ENCODE measurements at regions not wholly inside any gene's neighbourhood (a gene's known extent, or its start where the extent isn't known, plus 50 kb on each side); places are given as distances from the start of the nearest gene placed in this dataset.
A peak's percentile ranks its signal among the peaks of the same experiment; 100 is the strongest.

- ChIA-PET CTCF (interaction anchor here (0.6 to 1.1 kb wide), 3 partner anchors 82 to 256 kb away, joined by 3 to 5 read pairs (median 4); no protein-coding TSS in a partner anchor), POLR2A (interaction anchor here (0.7 kb wide), 1 partner anchor 147 kb away, joined by 3 read pairs; no protein-coding TSS in a partner anchor)
- no peak overlapping the region for H3K4me3 Mint-ChIP-seq (ENCODE audit: unreplicated experiment)
- H3K9me3 Mint-ChIP-seq (ENCODE audit: unreplicated experiment): no peaks in the 10 kb centered on the region
- no peaks in the 10 kb centered on the region for H3K36me3 Mint-ChIP-seq (ENCODE audit: insufficient read depth, unreplicated experiment)
- H3K27me3 Mint-ChIP-seq (ENCODE audit: insufficient read depth, unreplicated experiment): no peaks in the 10 kb centered on the region
- intact Hi-C loops (cut with micrococcal nuclease): no loop called here
- BruUV-seq (replicated peaks): no TSS peak
- peaks cover 10% of the 10 kb centered on the region for H3K4me1 Mint-ChIP-seq (ENCODE audit: insufficient read depth, unreplicated experiment)
- peak; percentile 69 for DNase-seq (ENCODE audit: unreplicated experiment)
- no peak overlapping the region for H3K27ac Mint-ChIP-seq (ENCODE audit: low read depth, unreplicated experiment)
- TF ChIP-seq CTCF (IDR thresholded peaks at IDR 0.05; ENCODE audit: unreplicated experiment): no peak
Measured at GRCh38 chr3:18841422-18842343, 306.6 kb upstream of the KCNH8 start.

- H3K4me3 Mint-ChIP-seq (ENCODE audit: unreplicated experiment): no peak overlapping the region
- ChIA-PET CTCF (interaction anchor here (0.6 kb wide), 1 partner anchor 255 kb away, joined by 3 read pairs; no protein-coding TSS in a partner anchor), POLR2A (no interaction called here)
- no peaks in the 10 kb centered on the region for H3K27me3 Mint-ChIP-seq (ENCODE audit: insufficient read depth, unreplicated experiment)
- BruUV-seq (replicated peaks): no TSS peak
- TF ChIP-seq CTCF (IDR thresholded peaks at IDR 0.05; ENCODE audit: unreplicated experiment): no peak
- no peaks in the 10 kb centered on the region for H3K9me3 Mint-ChIP-seq (ENCODE audit: unreplicated experiment)
- DNase-seq (ENCODE audit: unreplicated experiment): no peak
- H3K27ac Mint-ChIP-seq (ENCODE audit: low read depth, unreplicated experiment): no peak overlapping the region
- H3K4me1 Mint-ChIP-seq (ENCODE audit: insufficient read depth, unreplicated experiment): peaks cover 10% of the 10 kb centered on the region
- intact Hi-C loops (cut with micrococcal nuclease): no loop called here
- no peaks in the 10 kb centered on the region for H3K36me3 Mint-ChIP-seq (ENCODE audit: insufficient read depth, unreplicated experiment)
Measured at GRCh38 chr3:18840535-18841137, 307.7 kb upstream of the KCNH8 start.

- no peaks in the 10 kb centered on the region for H3K9me3 Mint-ChIP-seq (ENCODE audit: unreplicated experiment)
- POLR2A ChIA-PET: no interaction called here
- no peak overlapping the region for H3K4me3 Mint-ChIP-seq (ENCODE audit: unreplicated experiment)
- CTCF ChIA-PET: no interaction called here
- H3K27me3 Mint-ChIP-seq (ENCODE audit: insufficient read depth, unreplicated experiment): no peaks in the 10 kb centered on the region
- BruUV-seq (replicated peaks): no TSS peak
- no peaks in the 10 kb centered on the region for H3K36me3 Mint-ChIP-seq (ENCODE audit: insufficient read depth, unreplicated experiment)
- peaks cover 10% of the 10 kb centered on the region for H3K4me1 Mint-ChIP-seq (ENCODE audit: insufficient read depth, unreplicated experiment)
- DNase-seq (ENCODE audit: unreplicated experiment): no peak
- H3K27ac Mint-ChIP-seq (ENCODE audit: low read depth, unreplicated experiment): no peak overlapping the region
- intact Hi-C loops (cut with micrococcal nuclease): no loop called here
- TF ChIP-seq CTCF (IDR thresholded peaks at IDR 0.05; ENCODE audit: unreplicated experiment): no peak
Measured at GRCh38 chr3:18838758-18839157, 309.6 kb upstream of the KCNH8 start.

- H3K4me3 Mint-ChIP-seq (ENCODE audit: unreplicated experiment): no peak overlapping the region
- no peak for TF ChIP-seq CTCF (IDR thresholded peaks at IDR 0.05; ENCODE audit: unreplicated experiment)
- no peak overlapping the region for H3K27ac Mint-ChIP-seq (ENCODE audit: low read depth, unreplicated experiment)
- peak; percentile 28 for DNase-seq (ENCODE audit: unreplicated experiment)
- intact Hi-C loops (cut with micrococcal nuclease): no loop called here
- peaks cover 8% of the 10 kb centered on the region for H3K4me1 Mint-ChIP-seq (ENCODE audit: insufficient read depth, unreplicated experiment)
- no peaks in the 10 kb centered on the region for H3K36me3 Mint-ChIP-seq (ENCODE audit: insufficient read depth, unreplicated experiment)
- no peaks in the 10 kb centered on the region for H3K9me3 Mint-ChIP-seq (ENCODE audit: unreplicated experiment)
- H3K27me3 Mint-ChIP-seq (ENCODE audit: insufficient read depth, unreplicated experiment): no peaks in the 10 kb centered on the region
- ChIA-PET CTCF (interaction anchor here (0.6 kb wide), 1 partner anchor 57 kb away, joined by 3 read pairs; no protein-coding TSS in a partner anchor), POLR2A (no interaction called here)
- no TSS peak for BruUV-seq (replicated peaks)
Measured at GRCh38 chr3:18837137-18837755, 311.1 kb upstream of the KCNH8 start.
